Transverse colon (tissue), 4 donors: ENCODE measurements at regions not wholly inside any gene's neighbourhood (a gene's known extent, or its start where the extent isn't known, plus 50 kb on each side); places are given as distances from the start of the nearest gene placed in this dataset.

ENCODE experiments used
- DNase-seq: peaks from one replicate; pipeline ENCODE4 v3.0.0-alpha.2; 2019
- H3K27ac ChIP-seq, 4 donors: fragments of 200-600 bp; sonication (generic); 2 replicates each; pipeline ENCODE4 v1.5.1; 2016 to 2018; ENCODE audit warnings: inconsistent platforms in 4 of 4
- H3K27me3 ChIP-seq: fragments of 200-600 bp; sonication (generic); 2 replicates; pipeline ENCODE4 v1.5.1; 2017; ENCODE audit warnings: inconsistent platforms
- H3K36me3 ChIP-seq, 4 donors: fragments of 200-600 bp; sonication (generic); 2 replicates each; pipeline ENCODE4 v1.5.1; 2017 to 2019; ENCODE audit warnings: inconsistent platforms in 4 of 4
- H3K4me1 ChIP-seq, 4 donors: fragments of 200-600 bp; sonication (generic); 2 replicates each; pipeline ENCODE4 v1.5.1; 2017 to 2020; ENCODE audit warnings: inconsistent platforms in 4 of 4
- H3K4me3 ChIP-seq, 4 donors: fragments of 200-600 bp; sonication (generic); 1 replicate in 1 of 4; 2 replicates in 3 of 4; pipeline versions ENCODE4 v1.5.1 to v1.6.1; 2017 to 2019; ENCODE audit warnings: inconsistent platforms in 4 of 4
- H3K9me3 ChIP-seq, 2 donors: fragments of 200-600 bp; sonication (generic); 2 replicates each; pipeline ENCODE4 v1.5.1; 2017 to 2019; ENCODE audit warnings: inconsistent platforms in 2 of 2
- CTCF ChIP-seq, 5 experiments: fragments of 200-600 bp in 3 of 5; fragments of 450-650 bp in 2 of 5; sonication (generic) in 3 of 5; IDR thresholded peaks; 1 replicate in 2 of 5; 2 replicates in 3 of 5; pipeline ENCODE4 v1.5.1; 2016 to 2017; ENCODE audit warnings: antibody characterized with exemption in 5 of 5, inconsistent platforms in 3 of 5, mild to moderate bottlenecking in 2 of 5, moderate library complexity in 1 of 5
- EP300 ChIP-seq: sonication (generic); formaldehyde crosslinking; IDR thresholded peaks from one replicate; pipeline ENCODE4 v1.6.1; 2017; ENCODE audit warnings: antibody characterized with exemption, low read depth
- POLR2A ChIP-seq: fragments of 450-650 bp; IDR thresholded peaks from one replicate; pipeline ENCODE4 v1.6.1; 2016; ENCODE audit warnings: antibody characterized with exemption, mild to moderate bottlenecking, moderate library complexity
- POLR2AphosphoS5 ChIP-seq, 3 donors: sonication (generic); formaldehyde crosslinking; IDR thresholded peaks; one replicate each; pipeline ENCODE4 v1.6.1; 2016; ENCODE audit warnings: antibody characterized with exemption in 3 of 3
- WGBS, 2 donors: methylation state at CpG; one replicate each; pipeline ENCODE4 v1.1.5; 2018; ENCODE audit warnings: low coverage in 1 of 2; 5-methylcytosine and 5-hydroxymethylcytosine counted together
- in situ Hi-C, 4 donors: fragments of 200-750 bp; cut with MboI; loops; one replicate each; pipeline versions ENCODE4 v1.15.0 to v1.15.1; 2017; ENCODE audit warnings: low sequenced_read_pairs in 3 of 4, low pct_ligation_motif_present in 1 of 4, low pct_unique_long_range_greater_than_20kb in 1 of 4
- intact Hi-C: fragments of 100-400 bp; cut with DNase I; formaldehyde crosslinking; loops from one replicate; pipeline ENCODE4 v1.15.1; 2023; ENCODE audit warnings: low total_unique reads

- intact Hi-C loops (no loop called here), in situ Hi-C loops (no loop called here)
- 84 to 90% methylated on average over 3 to 4 of the region's 4 CpGs for WGBS, 2 donors
- Histone ChIP-seq H3K4me3 (no peak overlapping the region), H3K36me3 (no peaks in the 10 kb centered on the region), H3K27me3 (no peaks in the 10 kb centered on the region), H3K4me1 (no peaks in the 10 kb centered on the region), H3K9me3 (no peaks in the 10 kb centered on the region), H3K27ac (no peak overlapping the region)
- TF ChIP-seq POLR2AphosphoS5 (IDR thresholded peaks at IDR 0.05) (no peak), POLR2A (no peak), EP300 (no peak), CTCF (IDR thresholded peaks at IDR 0.05) (no peak)
- DNase-seq, result no peak
Observed at GRCh38 chr3:161905520-161906132, 409.0 kb downstream of the OTOL1 start.

- H3K4me3 ChIP-seq, result no peak overlapping the region
- intact Hi-C loops (no loop called here), in situ Hi-C loops (no loop called here)
- DNase-seq, result no peak
- H3K36me3 ChIP-seq, result no peaks in the 10 kb centered on the region
- TF ChIP-seq POLR2AphosphoS5 (IDR thresholded peaks at IDR 0.05), result no peak
- TF ChIP-seq EP300, result no peak
- TF ChIP-seq POLR2A, result no peak
- no peak for TF ChIP-seq CTCF (IDR thresholded peaks at IDR 0.05)
- H3K4me1 ChIP-seq, result peaks cover 0 to 4% (median 0%) of the 10 kb centered on the region in 4 donors
- no peaks in the 10 kb centered on the region for H3K27me3 ChIP-seq
- no peaks in the 10 kb centered on the region for H3K9me3 ChIP-seq
- no peak overlapping the region for H3K27ac ChIP-seq
Observed at GRCh38 chr3:161913786-161914389, 417.3 kb downstream of the OTOL1 start.

- intact Hi-C loops, result no loop called here
- in situ Hi-C loops, result no loop called here
- Histone ChIP-seq H3K27ac (no peak overlapping the region), H3K36me3 (no peaks in the 10 kb centered on the region), H3K4me1 (peaks cover 0 to 4% (median 0%) of the 10 kb centered on the region in 4 donors), H3K27me3 (no peaks in the 10 kb centered on the region), H3K4me3 (no peak overlapping the region), H3K9me3 (no peaks in the 10 kb centered on the region)
- TF ChIP-seq EP300 (no peak), CTCF (IDR thresholded peaks at IDR 0.05) (peak in 2 of 5 experiments; percentile 19 to 32), POLR2A (no peak), POLR2AphosphoS5 (IDR thresholded peaks at IDR 0.05) (no peak)
- peak; percentile 14 for DNase-seq
- 16 to 33% methylated on average over 7 to 8 of the region's 8 CpGs for WGBS, 2 donors
Observed at GRCh38 chr3:161914703-161915417, 418.3 kb downstream of the OTOL1 start.

- no peaks in the 10 kb centered on the region for H3K27me3 ChIP-seq
- WGBS, 2 donors, result 44% methylated on average over 4 of the region's 4 CpGs; no CpG with 5 or more reads in 1 of the 2 donors
- no peaks in the 10 kb centered on the region for H3K9me3 ChIP-seq
- no peak overlapping the region for H3K27ac ChIP-seq
- in situ Hi-C loops, result no loop called here
- peaks cover 0 to 4% (median 0%) of the 10 kb centered on the region in 4 donors for H3K4me1 ChIP-seq
- intact Hi-C loops, result no loop called here
- DNase-seq, result no peak
- H3K4me3 ChIP-seq, result no peak overlapping the region
- no peaks in the 10 kb centered on the region for H3K36me3 ChIP-seq
- TF ChIP-seq EP300 (no peak), POLR2AphosphoS5 (IDR thresholded peaks at IDR 0.05) (no peak), CTCF (IDR thresholded peaks at IDR 0.05) (no peak), POLR2A (no peak)
Observed at GRCh38 chr3:161915418-161915750, 418.8 kb downstream of the OTOL1 start.
